SK-N-SH (cell line): ENCODE measurements at regions not wholly inside any gene's neighbourhood (a gene's known extent, or its start where the extent isn't known, plus 50 kb on each side); places are given as distances from the start of the nearest gene placed in this dataset.
"Not testable (repeated sequence)": the region's sequence is repeated elsewhere in the genome, so short reads cannot be mapped to it uniquely, and the experiment has no call there.

Source experiments
- CTCF ChIA-PET: fragments of 300-600, 350-600 bp; formaldehyde crosslinking; extraction: SDS; loops from one replicate; lab custom pipeline; 2021; lab: Yijun Ruan, JAX
- POLR2A ChIA-PET: fragments of 350-600 bp; sonication (Branson Sonifier 250); formaldehyde crosslinking; extraction: SDS; loops from one replicate; lab custom pipeline; 2020; ENCODE audit warnings: antibody characterized with exemption, inconsistent platforms; lab: Yijun Ruan, JAX
- DNase-seq: peaks from one replicate; pipeline ENCODE4 v3.0.0; 2012
- H2AFZ ChIP-seq: fragments of 200-600 bp; sonication (generic); 2 replicates; pipeline ENCODE4 v1.8.1; 2016; ENCODE audit warnings: antibody characterized with exemption, mild to moderate bottlenecking, low read depth
- H3F3A ChIP-seq: fragments of 200-600 bp; sonication (generic); replicated peaks from 2 replicates; pipeline ENCODE3; 2016; ENCODE audit warnings: antibody characterized with exemption, mild to moderate bottlenecking; ENCODE audit not compliant: insufficient read depth
- H3K27ac ChIP-seq, 2 experiments: fragments of 200-500 bp in 1 of 2; fragments of 200-600 bp in 1 of 2; sonication (Bioruptor generic) in 1 of 2; sonication (generic), shearing (Covaris generic) in 1 of 2; 2 replicates each; pipeline versions ENCODE4 v1.5.1 to v1.6.1; 2014 to 2016; ENCODE audit warnings: low read depth in 2 of 2, inconsistent platforms in 1 of 2, low read length in 1 of 2, mild to moderate bottlenecking in 1 of 2, mixed read lengths in 1 of 2
- H3K27me3 ChIP-seq: fragments of 200-600 bp; sonication (generic), shearing (Covaris generic); 2 replicates; pipeline ENCODE4 v1.6.1; 2016; ENCODE audit warnings: mixed run types; ENCODE audit not compliant: insufficient read depth
- H3K36me3 ChIP-seq, 2 experiments: fragments of 200-500 bp in 1 of 2; fragments of 200-600 bp in 1 of 2; sonication (Bioruptor generic) in 1 of 2; sonication (generic) in 1 of 2; replicated peaks in 1 of 2; 2 replicates each; pipeline versions ENCODE3 to v1.5.1; 2014 to 2016; ENCODE audit warnings: low read length in 1 of 2, mild to moderate bottlenecking in 1 of 2; ENCODE audit not compliant: insufficient read depth in 2 of 2, control insufficient read depth in 1 of 2
- H3K4me1 ChIP-seq, 2 experiments: fragments of 200-500 bp in 1 of 2; fragments of 200-600 bp in 1 of 2; sonication (Bioruptor generic) in 1 of 2; sonication (generic), shearing (Covaris generic) in 1 of 2; 2 replicates each; pipeline versions ENCODE4 v1.5.1 to v1.6.1; 2014 to 2016; ENCODE audit warnings: low read depth in 1 of 2, low read length in 1 of 2, mixed run types in 1 of 2; ENCODE audit not compliant: insufficient read depth in 2 of 2, control insufficient read depth in 1 of 2
- H3K4me2 ChIP-seq: fragments of 200-600 bp; sonication (generic), shearing (Covaris generic); 2 replicates; pipeline ENCODE4 v1.6.1; 2017; ENCODE audit warnings: mixed run types
- H3K4me3 ChIP-seq, 2 experiments: fragments of 200-500 bp in 1 of 2; fragments of 200-600 bp in 1 of 2; sonication (Bioruptor generic) in 1 of 2; sonication (generic), shearing (Covaris generic) in 1 of 2; 2 replicates each; pipeline versions ENCODE4 v1.5.1 to v1.8.1; 2014 to 2016; ENCODE audit warnings: low read depth in 2 of 2, inconsistent platforms in 1 of 2, low read length in 1 of 2, mild to moderate bottlenecking in 1 of 2, mixed read lengths in 1 of 2, moderate library complexity in 1 of 2
- H3K79me2 ChIP-seq: fragments of 200-600 bp; sonication (generic); 2 replicates; pipeline ENCODE4 v1.8.1; 2017; ENCODE audit warnings: mild to moderate bottlenecking; ENCODE audit not compliant: insufficient read depth
- H3K9ac ChIP-seq: fragments of 200-600 bp; sonication (generic); 2 replicates; pipeline ENCODE4 v1.6.1; 2017; ENCODE audit warnings: mixed run types
- H3K9me2 ChIP-seq: fragments of 200-600 bp; sonication (generic); 2 replicates; pipeline ENCODE4 v1.6.1; 2017; ENCODE audit warnings: mixed run types
- H3K9me3 ChIP-seq: fragments of 200-600 bp; sonication (generic); 2 replicates; pipeline ENCODE4 v1.6.1; 2017; ENCODE audit warnings: mixed run types, mild to moderate bottlenecking, moderate library complexity
- H4K20me1 ChIP-seq: fragments of 200-600 bp; sonication (generic); 2 replicates; pipeline ENCODE4 v1.6.1; 2017; ENCODE audit warnings: mild to moderate bottlenecking, mixed run types; ENCODE audit not compliant: insufficient read depth
- ELF1 ChIP-seq: IDR thresholded peaks from 2 replicates; pipeline ENCODE4 v1.4.0; 2012
- EP300 ChIP-seq, 2 experiments: IDR thresholded peaks; 2 replicates each; pipeline versions ENCODE4 v1.4.0 to v1.6.1; 2012; ENCODE audit warnings: borderline replicate concordance in 1 of 2, low read depth in 1 of 2, low read length in 1 of 2
- FOSL2 ChIP-seq: IDR thresholded peaks from 2 replicates; pipeline ENCODE4 v1.4.0; 2012; ENCODE audit warnings: low read depth, mild to moderate bottlenecking, moderate library complexity, borderline replicate concordance
- FOXM1 ChIP-seq: IDR thresholded peaks from 2 replicates; pipeline ENCODE4 v1.4.0; 2012; ENCODE audit warnings: low read depth, mild to moderate bottlenecking
- JUND ChIP-seq: IDR thresholded peaks from 2 replicates; pipeline ENCODE4 v1.4.0; 2012
- MXI1 ChIP-seq: IDR thresholded peaks from 2 replicates; pipeline ENCODE4 v1.6.1; 2012; ENCODE audit warnings: mild to moderate bottlenecking, low read depth, low read length, improper control_type of control experiment
- POLR2AphosphoS5 ChIP-seq: IDR thresholded peaks from 2 replicates; pipeline ENCODE4 v1.6.1; 2012; ENCODE audit warnings: low read depth, low read length
- RAD21 ChIP-seq: IDR thresholded peaks from 2 replicates; pipeline ENCODE4 v1.6.1; 2012; ENCODE audit warnings: mild to moderate bottlenecking, low read length
- RFX5 ChIP-seq: IDR thresholded peaks from 2 replicates; pipeline ENCODE4 v1.6.1; 2012; ENCODE audit warnings: mild to moderate bottlenecking, improper control_type of control experiment, low read length
- SMC3 ChIP-seq: IDR thresholded peaks from 2 replicates; pipeline ENCODE4 v1.6.1; 2012; ENCODE audit warnings: low read depth, low read length, improper control_type of control experiment
- TCF12 ChIP-seq: IDR thresholded peaks from 2 replicates; pipeline ENCODE4 v1.4.0; 2012
- YY1 ChIP-seq: IDR thresholded peaks from 2 replicates; pipeline ENCODE4 v1.4.0; 2012; ENCODE audit warnings: low read depth, mild to moderate bottlenecking
- WGBS: methylation state at CpG from one replicate; pipeline ENCODE4 v1.1.6; 2017; ENCODE audit warnings: low lambda C conversion rate; 5-methylcytosine and 5-hydroxymethylcytosine counted together
- TF ChIP-seq, protein P1 (sequence below): fragments of 150-350 bp; IDR thresholded peaks from 2 replicates; pipeline ENCODE4 v1.6.1; 2016; ENCODE audit warnings: mild to moderate bottlenecking, low read depth, low read length
- TF ChIP-seq, protein P2 (sequence below): IDR thresholded peaks from 2 replicates; pipeline ENCODE4 v1.4.0; 2012; ENCODE audit warnings: low read depth, borderline replicate concordance
- TF ChIP-seq, protein P3 (sequence below): IDR thresholded peaks from 2 replicates; pipeline ENCODE4 v1.4.0; 2012; ENCODE audit warnings: low read depth, borderline replicate concordance
- TF ChIP-seq, protein P4 (sequence below): fragments of 150-350 bp; IDR thresholded peaks from 2 replicates; pipeline ENCODE4 v1.6.1; 2017; ENCODE audit warnings: antibody characterized with exemption, low read length, low read depth, borderline replicate concordance
- TF ChIP-seq, protein P5 (sequence below): fragments of 200-600 bp; sonication (generic); IDR thresholded peaks from 2 replicates; pipeline ENCODE4 v1.6.1; 2017; ENCODE audit warnings: antibody characterized with exemption, mild to moderate bottlenecking, moderate library complexity
- TF ChIP-seq, protein P6 (sequence below): IDR thresholded peaks from 2 replicates; pipeline ENCODE4 v1.4.0; 2012; ENCODE audit warnings: low read depth

DNA sequence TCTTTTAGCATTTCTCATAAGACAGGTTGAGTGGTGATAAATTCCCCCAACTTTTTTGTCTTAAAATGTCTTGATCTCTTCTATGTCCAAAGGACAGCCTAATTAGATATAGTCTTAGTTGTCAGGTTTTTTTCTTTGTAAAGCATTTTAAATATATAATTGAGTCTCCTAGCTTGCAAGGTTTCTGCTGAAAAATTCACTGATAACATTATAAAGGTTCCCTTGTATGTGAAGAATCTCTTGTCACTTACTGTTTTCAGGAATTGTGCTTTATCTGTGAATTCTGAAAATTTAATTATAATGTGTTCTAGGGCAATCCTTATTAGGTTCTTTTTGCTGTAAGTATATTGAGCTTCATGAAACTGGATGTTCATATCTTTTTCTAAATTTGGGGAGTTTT lies 96.8 kb upstream of the ZNF92 start:
- Histone ChIP-seq H4K20me1 (no peaks in the 10 kb centered on the region), H3K9me3 (peaks cover 3% of the 10 kb centered on the region; the same call in 1 of the 2 replicates), H3K27ac (no peak overlapping the region), H3K4me3 (no peak overlapping the region), H3K9me2 (no peaks in the 10 kb centered on the region), H3K9ac (no peak overlapping the region), H3K4me2 (no peak overlapping the region), H2AFZ (no peak overlapping the region), H3K4me1 (no peaks in the 10 kb centered on the region), H3K79me2 (no peaks in the 10 kb centered on the region; the same call in 1 of the 2 replicates), H3K36me3 (no peaks in the 10 kb centered on the region)
- POLR2A ChIA-PET = no interaction called here
- no peak for DNase-seq
- TF ChIP-seq, protein P1, sequence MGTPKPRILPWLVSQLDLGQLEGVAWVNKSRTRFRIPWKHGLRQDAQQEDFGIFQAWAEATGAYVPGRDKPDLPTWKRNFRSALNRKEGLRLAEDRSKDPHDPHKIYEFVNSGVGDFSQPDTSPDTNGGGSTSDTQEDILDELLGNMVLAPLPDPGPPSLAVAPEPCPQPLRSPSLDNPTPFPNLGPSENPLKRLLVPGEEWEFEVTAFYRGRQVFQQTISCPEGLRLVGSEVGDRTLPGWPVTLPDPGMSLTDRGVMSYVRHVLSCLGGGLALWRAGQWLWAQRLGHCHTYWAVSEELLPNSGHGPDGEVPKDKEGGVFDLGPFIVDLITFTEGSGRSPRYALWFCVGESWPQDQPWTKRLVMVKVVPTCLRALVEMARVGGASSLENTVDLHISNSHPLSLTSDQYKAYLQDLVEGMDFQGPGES = no peak
- no peak for TF ChIP-seq FOXM1
- TF ChIP-seq, protein P2, sequence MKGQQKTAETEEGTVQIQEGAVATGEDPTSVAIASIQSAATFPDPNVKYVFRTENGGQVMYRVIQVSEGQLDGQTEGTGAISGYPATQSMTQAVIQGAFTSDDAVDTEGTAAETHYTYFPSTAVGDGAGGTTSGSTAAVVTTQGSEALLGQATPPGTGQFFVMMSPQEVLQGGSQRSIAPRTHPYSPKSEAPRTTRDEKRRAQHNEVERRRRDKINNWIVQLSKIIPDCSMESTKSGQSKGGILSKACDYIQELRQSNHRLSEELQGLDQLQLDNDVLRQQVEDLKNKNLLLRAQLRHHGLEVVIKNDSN = no peak
- TF ChIP-seq JUND = no peak
- TF ChIP-seq SMC3 = no peak
- TF ChIP-seq, protein P3, sequence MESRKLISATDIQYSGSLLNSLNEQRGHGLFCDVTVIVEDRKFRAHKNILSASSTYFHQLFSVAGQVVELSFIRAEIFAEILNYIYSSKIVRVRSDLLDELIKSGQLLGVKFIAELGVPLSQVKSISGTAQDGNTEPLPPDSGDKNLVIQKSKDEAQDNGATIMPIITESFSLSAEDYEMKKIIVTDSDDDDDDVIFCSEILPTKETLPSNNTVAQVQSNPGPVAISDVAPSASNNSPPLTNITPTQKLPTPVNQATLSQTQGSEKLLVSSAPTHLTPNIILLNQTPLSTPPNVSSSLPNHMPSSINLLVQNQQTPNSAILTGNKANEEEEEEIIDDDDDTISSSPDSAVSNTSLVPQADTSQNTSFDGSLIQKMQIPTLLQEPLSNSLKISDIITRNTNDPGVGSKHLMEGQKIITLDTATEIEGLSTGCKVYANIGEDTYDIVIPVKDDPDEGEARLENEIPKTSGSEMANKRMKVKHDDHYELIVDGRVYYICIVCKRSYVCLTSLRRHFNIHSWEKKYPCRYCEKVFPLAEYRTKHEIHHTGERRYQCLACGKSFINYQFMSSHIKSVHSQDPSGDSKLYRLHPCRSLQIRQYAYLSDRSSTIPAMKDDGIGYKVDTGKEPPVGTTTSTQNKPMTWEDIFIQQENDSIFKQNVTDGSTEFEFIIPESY = no peak
- TF ChIP-seq, protein P4, sequence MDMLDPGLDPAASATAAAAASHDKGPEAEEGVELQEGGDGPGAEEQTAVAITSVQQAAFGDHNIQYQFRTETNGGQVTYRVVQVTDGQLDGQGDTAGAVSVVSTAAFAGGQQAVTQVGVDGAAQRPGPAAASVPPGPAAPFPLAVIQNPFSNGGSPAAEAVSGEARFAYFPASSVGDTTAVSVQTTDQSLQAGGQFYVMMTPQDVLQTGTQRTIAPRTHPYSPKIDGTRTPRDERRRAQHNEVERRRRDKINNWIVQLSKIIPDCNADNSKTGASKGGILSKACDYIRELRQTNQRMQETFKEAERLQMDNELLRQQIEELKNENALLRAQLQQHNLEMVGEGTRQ = no peak
- TF ChIP-seq TCF12 = no peak
- no peak for TF ChIP-seq MXI1
- TF ChIP-seq ELF1 = no peak
- TF ChIP-seq YY1 = no peak
- TF ChIP-seq RFX5 = no peak
- TF ChIP-seq, protein P5, sequence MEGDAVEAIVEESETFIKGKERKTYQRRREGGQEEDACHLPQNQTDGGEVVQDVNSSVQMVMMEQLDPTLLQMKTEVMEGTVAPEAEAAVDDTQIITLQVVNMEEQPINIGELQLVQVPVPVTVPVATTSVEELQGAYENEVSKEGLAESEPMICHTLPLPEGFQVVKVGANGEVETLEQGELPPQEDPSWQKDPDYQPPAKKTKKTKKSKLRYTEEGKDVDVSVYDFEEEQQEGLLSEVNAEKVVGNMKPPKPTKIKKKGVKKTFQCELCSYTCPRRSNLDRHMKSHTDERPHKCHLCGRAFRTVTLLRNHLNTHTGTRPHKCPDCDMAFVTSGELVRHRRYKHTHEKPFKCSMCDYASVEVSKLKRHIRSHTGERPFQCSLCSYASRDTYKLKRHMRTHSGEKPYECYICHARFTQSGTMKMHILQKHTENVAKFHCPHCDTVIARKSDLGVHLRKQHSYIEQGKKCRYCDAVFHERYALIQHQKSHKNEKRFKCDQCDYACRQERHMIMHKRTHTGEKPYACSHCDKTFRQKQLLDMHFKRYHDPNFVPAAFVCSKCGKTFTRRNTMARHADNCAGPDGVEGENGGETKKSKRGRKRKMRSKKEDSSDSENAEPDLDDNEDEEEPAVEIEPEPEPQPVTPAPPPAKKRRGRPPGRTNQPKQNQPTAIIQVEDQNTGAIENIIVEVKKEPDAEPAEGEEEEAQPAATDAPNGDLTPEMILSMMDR = no peak
- no peak for TF ChIP-seq RAD21
- no peak for TF ChIP-seq FOSL2
- TF ChIP-seq, protein P6, sequence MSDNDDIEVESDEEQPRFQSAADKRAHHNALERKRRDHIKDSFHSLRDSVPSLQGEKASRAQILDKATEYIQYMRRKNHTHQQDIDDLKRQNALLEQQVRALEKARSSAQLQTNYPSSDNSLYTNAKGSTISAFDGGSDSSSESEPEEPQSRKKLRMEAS = no peak
- no peak for TF ChIP-seq POLR2AphosphoS5
- no peak for TF ChIP-seq EP300 (IDR thresholded peaks at IDR 0.05; ENCODE audit: borderline replicate concordance in 1 of 2, low read depth in 1 of 2, low read length in 1 of 2)
- TF ChIP-seq, all 33 proteins: peak for 0
- H3F3A ChIP-seq = peaks cover 3% of the 10 kb centered on the region
- no peaks in the 10 kb centered on the region for H3K27me3 ChIP-seq
- CTCF ChIA-PET = interaction anchor here (0.8 to 1.3 kb wide), 2 partner anchors 10 to 31 kb away, joined by 3 to 4 read pairs; no protein-coding TSS in a partner anchor

DNA sequence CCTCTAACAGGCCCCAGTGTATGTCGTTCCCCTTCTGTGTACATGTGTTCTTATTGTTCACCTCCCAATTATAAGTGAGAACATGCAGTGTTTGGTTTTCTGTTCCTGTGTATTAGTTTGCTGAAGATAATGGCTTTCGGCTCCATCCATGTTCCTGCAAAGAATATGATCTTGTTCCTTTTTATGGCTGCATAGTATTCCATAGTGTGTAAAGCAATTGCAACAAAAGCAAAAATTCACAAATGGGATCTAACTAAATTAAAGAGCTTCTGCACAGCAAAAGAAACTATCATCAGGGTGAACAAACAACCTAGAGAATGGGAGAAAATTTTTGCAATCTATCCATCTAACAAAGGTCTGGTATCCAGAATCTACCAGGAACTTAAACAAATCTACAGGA lies 102.2 kb upstream of the ZNF92 start:
- H3K27me3 ChIP-seq, H3K36me3 ChIP-seq, H3K27ac ChIP-seq, H3K79me2 ChIP-seq, H3K9ac ChIP-seq, H3F3A ChIP-seq, POLR2A ChIA-PET, H3K4me1 ChIP-seq, H3K4me3 ChIP-seq, DNase-seq, H3K9me2 ChIP-seq, H3K9me3 ChIP-seq, H2AFZ ChIP-seq, H4K20me1 ChIP-seq, H3K4me2 ChIP-seq: not testable (repeated sequence)
- WGBS = 91% methylated on average over 2 of the region's 2 CpGs
- CTCF ChIA-PET = interaction anchor here (0.6 to 2.0 kb wide), 2 partner anchors 32 to 36 kb away, joined by 3 to 5 read pairs; no protein-coding TSS in a partner anchor
